HepG2 (cell line): ENCODE measurements at regions not wholly inside any gene's neighbourhood (a gene's known extent, or its start where the extent isn't known, plus 50 kb on each side); places are given as distances from the start of the nearest gene placed in this dataset.
"Not testable (repeated sequence)": the region's sequence is repeated elsewhere in the genome, so short reads cannot be mapped to it uniquely, and the experiment has no call there.

Experiments used
- ATAC-seq: fragments of 200-7000 bp; cut with Tn5 transposase; 3 replicates; pipeline ENCODE4 v1.9.1; 2020; ENCODE audit warnings: mild to moderate bottlenecking, moderate library complexity
- BruUV-seq: library from RNA; stranded (reverse); fragments of 400-500 nt; replicated peaks from 2 replicates; lab custom pipeline; 2021; lab: Mats Ljungman, UMichigan
- CTCF ChIA-PET: fragments of 300-600 bp; formaldehyde crosslinking; extraction: SDS; loops from one replicate; lab custom pipeline; 2021; ENCODE audit warnings: low total read pairs, inconsistent platforms, low intra/inter-chr PET ratio; lab: Yijun Ruan, JAX
- POLR2A ChIA-PET: fragments of 350-600 bp; sonication (Branson Sonifier 250); formaldehyde crosslinking; loops from one replicate; lab custom pipeline; 2020; ENCODE audit warnings: antibody characterized with exemption, inconsistent platforms; lab: Yijun Ruan, JAX
- DNase-seq: peaks from one replicate; pipeline ENCODE4 v3.0.0-alpha.2; 2015; ENCODE audit warnings: low spot score
- FAIRE-seq: peaks from 3 replicates; lab custom pipeline; 2011; peaks lifted over from hg19 to GRCh38; lab: Jason Lieb, UNC
- H2AFZ ChIP-seq: one replicate; pipeline ENCODE4 v1.6.1; 2011; ENCODE audit warnings: low read length, inconsistent platforms
- H3K27ac ChIP-seq: fragments of 300-600 bp; 3 replicates; pipeline ENCODE4 v1.8.0; 2011; ENCODE audit warnings: mixed run types, mild to moderate bottlenecking, mixed read lengths, low read length, inconsistent platforms; ENCODE audit not compliant: insufficient read depth; ENCODE audit errors: extremely low read length
- H3K27me3 ChIP-seq, 2 experiments: fragments of 200-600 bp in 1 of 2; 2 replicates in 1 of 2; 3 replicates in 1 of 2; pipeline versions ENCODE4 v1.6.0 to v1.8.0; 2011; ENCODE audit warnings: low read length in 2 of 2, mild to moderate bottlenecking in 2 of 2, moderate library complexity in 2 of 2, inconsistent platforms in 1 of 2; ENCODE audit not compliant: insufficient read depth in 2 of 2, control insufficient read depth in 1 of 2
- H3K36me3 ChIP-seq, 2 experiments: fragments of 200-600 bp in 1 of 2; replicated peaks in 1 of 2; 2 replicates in 1 of 2; 3 replicates in 1 of 2; pipeline versions ENCODE4 v1.5.1 to v1.8.0; 2011; ENCODE audit warnings: low read length in 2 of 2, inconsistent platforms in 1 of 2; ENCODE audit not compliant: insufficient read depth in 2 of 2, control insufficient read depth in 1 of 2
- H3K4me1 ChIP-seq: 2 replicates; pipeline ENCODE4 v1.5.1; 2012; ENCODE audit warnings: low read length, inconsistent platforms; ENCODE audit not compliant: insufficient read depth
- H3K4me2 ChIP-seq: 2 replicates; pipeline ENCODE4 v1.6.0; 2011; ENCODE audit warnings: low read depth, low read length, inconsistent platforms
- H3K4me3 ChIP-seq, 3 experiments: fragments of 200-600 bp in 1 of 3; sonication (generic), shearing (Covaris generic) in 1 of 3; replicated peaks in 1 of 3; 2 replicates each; pipeline ENCODE4 v1.5.1; 2011 to 2016; ENCODE audit warnings: low read length in 3 of 3, inconsistent platforms in 2 of 3, low read depth in 2 of 3, mild to moderate bottlenecking in 2 of 3, control low read depth in 1 of 3, mixed read lengths in 1 of 3; ENCODE audit not compliant: insufficient read depth in 1 of 3
- H3K79me2 ChIP-seq: one replicate; pipeline ENCODE4 v1.6.1; 2011; ENCODE audit warnings: low read length, inconsistent platforms; ENCODE audit not compliant: insufficient read depth
- H3K9ac ChIP-seq: 2 replicates; pipeline ENCODE4 v1.6.0; 2011; ENCODE audit warnings: mild to moderate bottlenecking, low read depth, low read length, inconsistent platforms; ENCODE audit not compliant: insufficient read depth
- H3K9me3 ChIP-seq: 2 replicates; pipeline ENCODE4 v1.5.1; 2012; ENCODE audit warnings: mild to moderate bottlenecking, low read length
- H4K20me1 ChIP-seq: 2 replicates; pipeline ENCODE4 v1.6.0; 2011; ENCODE audit warnings: inconsistent platforms, mild to moderate bottlenecking, low read length, moderate library complexity; ENCODE audit not compliant: insufficient read depth
- ERF ChIP-seq: IDR thresholded peaks from 2 replicates; pipeline ENCODE4 v1.6.1; 2018; ENCODE audit warnings: missing biosample characterization, missing genetic modification reagents
- KAT7 ChIP-seq: IDR thresholded peaks from 2 replicates; pipeline ENCODE4 v1.6.1; 2018; ENCODE audit warnings: borderline replicate concordance, missing compliant biosample characterization
- MAZ ChIP-seq, 2 experiments: sonication (generic) in 1 of 2; formaldehyde crosslinking in 1 of 2; IDR thresholded peaks; 2 replicates each; pipeline versions ENCODE4 v1.5.0 to v1.6.1; 2012 to 2020; ENCODE audit warnings: low read depth in 2 of 2, mild to moderate bottlenecking in 2 of 2, borderline replicate concordance in 1 of 2, improper control_type of control experiment in 1 of 2, low read length in 1 of 2, missing genetic modification reagents in 1 of 2, moderate library complexity in 1 of 2
- PHF8 ChIP-seq: sonication (generic); formaldehyde crosslinking; IDR thresholded peaks from 2 replicates; pipeline ENCODE4 v1.5.0; 2020; ENCODE audit warnings: missing genetic modification reagents
- RBFOX2 ChIP-seq: fragments of 200-400 bp; formaldehyde crosslinking; IDR thresholded peaks from 2 replicates; pipeline ENCODE4 v1.6.1; 2017; ENCODE audit warnings: low read depth, mild to moderate bottlenecking, low read length
- SP5 ChIP-seq: IDR thresholded peaks from 2 replicates; pipeline ENCODE4 v1.6.1; 2016; ENCODE audit warnings: low read depth, borderline replicate concordance
- ZNF788 ChIP-seq: sonication (generic); formaldehyde crosslinking; IDR thresholded peaks from 2 replicates; pipeline ENCODE4 v1.5.0; 2020; ENCODE audit warnings: mild to moderate bottlenecking, missing genetic modification reagents, borderline replicate concordance
- WGBS: methylation state at CpG from one replicate; pipeline ENCODE4 v1.1.6; 2017; ENCODE audit warnings: low lambda C conversion rate; 5-methylcytosine and 5-hydroxymethylcytosine counted together
- in situ Hi-C: cut with HindIII; loops from 2 replicates; pipeline ENCODE4 v1.10.0; 2017; ENCODE audit warnings: low pct_unique_long_range_greater_than_20kb; ENCODE audit not compliant: extremely low pct_ligation_motif_present
- intact Hi-C: fragments of 100-400 bp; cut with micrococcal nuclease; formaldehyde crosslinking; loops from one replicate; pipeline ENCODE4 v1.10.0; 2022; ENCODE audit not compliant: unreplicated experiment
- TF ChIP-seq, protein P1 (sequence below): sonication (generic); formaldehyde crosslinking; IDR thresholded peaks from 2 replicates; pipeline ENCODE4 v1.8.0; 2022; ENCODE audit warnings: missing genetic modification reagents, mild to moderate bottlenecking, borderline replicate concordance
- TF ChIP-seq, protein P2 (sequence below): IDR thresholded peaks from 2 replicates; pipeline ENCODE4 v1.4.0; 2020; ENCODE audit warnings: mild to moderate bottlenecking, missing genetic modification reagents

DNA sequence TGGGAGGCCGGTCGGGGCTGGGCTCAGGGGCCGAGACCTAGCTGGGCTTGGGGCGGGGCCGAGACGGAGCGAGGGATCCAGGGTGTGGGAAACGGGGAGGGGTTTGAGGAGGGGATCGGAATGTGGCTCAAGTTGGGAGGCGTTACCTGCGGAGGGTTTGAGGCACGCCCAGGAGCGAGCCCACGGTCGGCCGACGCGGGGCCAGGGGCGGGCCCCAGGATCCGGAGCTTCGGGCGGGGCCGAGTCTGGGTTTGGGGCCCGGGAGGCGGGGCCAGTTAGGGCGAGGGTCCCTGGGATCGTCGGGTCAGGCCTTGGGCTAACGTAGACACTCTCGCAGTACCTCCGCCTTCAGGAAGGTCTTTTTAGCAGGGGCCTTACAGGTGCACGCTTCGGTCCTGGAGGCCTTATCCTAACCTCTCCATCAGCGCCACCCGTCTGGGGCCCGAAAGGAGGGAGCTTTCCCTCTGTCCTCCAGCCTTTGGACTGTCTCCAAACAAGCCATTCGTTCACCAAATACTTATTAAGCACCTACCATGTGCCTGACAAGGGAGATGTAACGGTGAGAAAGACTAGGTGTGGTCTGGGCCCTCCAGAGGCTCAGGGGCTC is 228.2 kb upstream of the FRG2C start (continued):
- TF ChIP-seq, protein P1, sequence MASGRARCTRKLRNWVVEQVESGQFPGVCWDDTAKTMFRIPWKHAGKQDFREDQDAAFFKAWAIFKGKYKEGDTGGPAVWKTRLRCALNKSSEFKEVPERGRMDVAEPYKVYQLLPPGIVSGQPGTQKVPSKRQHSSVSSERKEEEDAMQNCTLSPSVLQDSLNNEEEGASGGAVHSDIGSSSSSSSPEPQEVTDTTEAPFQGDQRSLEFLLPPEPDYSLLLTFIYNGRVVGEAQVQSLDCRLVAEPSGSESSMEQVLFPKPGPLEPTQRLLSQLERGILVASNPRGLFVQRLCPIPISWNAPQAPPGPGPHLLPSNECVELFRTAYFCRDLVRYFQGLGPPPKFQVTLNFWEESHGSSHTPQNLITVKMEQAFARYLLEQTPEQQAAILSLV (CRISPR knock-in tag) = peak; percentile 45; the same call in 1 of the 2 replicates
- TF ChIP-seq PHF8 (CRISPR knock-in tag) (peak; percentile 47; the same call in 1 of the 2 replicates), SP5 (CRISPR knock-in tag) (peak; percentile 57; the same call in 1 of the 2 replicates), ZNF788 (peak; percentile 37; the same call in 1 of the 2 replicates), RBFOX2 (peak; percentile 44; the same call in 1 of the 2 replicates), ERF (0 out of 2 replicates have a peak, but pooled peaks have one; percentile 21), KAT7 (CRISPR knock-in tag) (0 out of 2 replicates have a peak, but pooled peaks have one; percentile 51), MAZ (CRISPR knock-in tag; IDR thresholded peaks at IDR 0.05; ENCODE audit: low read depth) (peak; percentile 23)
- TF ChIP-seq, protein P2, sequence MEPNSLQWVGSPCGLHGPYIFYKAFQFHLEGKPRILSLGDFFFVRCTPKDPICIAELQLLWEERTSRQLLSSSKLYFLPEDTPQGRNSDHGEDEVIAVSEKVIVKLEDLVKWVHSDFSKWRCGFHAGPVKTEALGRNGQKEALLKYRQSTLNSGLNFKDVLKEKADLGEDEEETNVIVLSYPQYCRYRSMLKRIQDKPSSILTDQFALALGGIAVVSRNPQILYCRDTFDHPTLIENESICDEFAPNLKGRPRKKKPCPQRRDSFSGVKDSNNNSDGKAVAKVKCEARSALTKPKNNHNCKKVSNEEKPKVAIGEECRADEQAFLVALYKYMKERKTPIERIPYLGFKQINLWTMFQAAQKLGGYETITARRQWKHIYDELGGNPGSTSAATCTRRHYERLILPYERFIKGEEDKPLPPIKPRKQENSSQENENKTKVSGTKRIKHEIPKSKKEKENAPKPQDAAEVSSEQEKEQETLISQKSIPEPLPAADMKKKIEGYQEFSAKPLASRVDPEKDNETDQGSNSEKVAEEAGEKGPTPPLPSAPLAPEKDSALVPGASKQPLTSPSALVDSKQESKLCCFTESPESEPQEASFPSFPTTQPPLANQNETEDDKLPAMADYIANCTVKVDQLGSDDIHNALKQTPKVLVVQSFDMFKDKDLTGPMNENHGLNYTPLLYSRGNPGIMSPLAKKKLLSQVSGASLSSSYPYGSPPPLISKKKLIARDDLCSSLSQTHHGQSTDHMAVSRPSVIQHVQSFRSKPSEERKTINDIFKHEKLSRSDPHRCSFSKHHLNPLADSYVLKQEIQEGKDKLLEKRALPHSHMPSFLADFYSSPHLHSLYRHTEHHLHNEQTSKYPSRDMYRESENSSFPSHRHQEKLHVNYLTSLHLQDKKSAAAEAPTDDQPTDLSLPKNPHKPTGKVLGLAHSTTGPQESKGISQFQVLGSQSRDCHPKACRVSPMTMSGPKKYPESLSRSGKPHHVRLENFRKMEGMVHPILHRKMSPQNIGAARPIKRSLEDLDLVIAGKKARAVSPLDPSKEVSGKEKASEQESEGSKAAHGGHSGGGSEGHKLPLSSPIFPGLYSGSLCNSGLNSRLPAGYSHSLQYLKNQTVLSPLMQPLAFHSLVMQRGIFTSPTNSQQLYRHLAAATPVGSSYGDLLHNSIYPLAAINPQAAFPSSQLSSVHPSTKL (CRISPR knock-in tag) = 0 out of 2 replicates have a peak, but pooled peaks have one; percentile 16
- TF ChIP-seq MAZ (IDR thresholded peaks at IDR 0.05; ENCODE audit: borderline replicate concordance, low read depth, low read length) = not testable (repeated sequence)

DNA sequence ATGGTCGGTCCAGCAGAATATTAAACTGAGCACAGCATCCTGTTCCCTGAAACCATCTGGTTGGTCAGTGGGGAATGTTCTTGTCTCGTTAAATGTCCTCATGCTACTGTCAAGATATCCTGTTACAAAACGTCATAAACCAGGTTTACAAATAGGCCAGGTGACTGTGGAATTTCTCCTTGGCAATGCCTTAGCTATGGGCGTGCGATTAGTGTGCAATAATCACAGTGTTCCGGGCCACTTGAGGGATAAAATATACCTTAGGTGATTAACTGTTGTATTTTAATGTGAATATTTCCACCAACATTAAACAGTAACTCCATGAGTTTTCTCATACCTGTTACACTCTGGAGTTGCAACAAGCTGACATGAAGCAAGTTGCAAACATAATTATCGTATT is 223.1 kb upstream of the FRG2C start:
- H3K9me3 ChIP-seq, H3K4me3 ChIP-seq, DNase-seq, H3K36me3 ChIP-seq, H3K9ac ChIP-seq, BruUV-seq, CTCF ChIA-PET, POLR2A ChIA-PET, H3K79me2 ChIP-seq, ATAC-seq, FAIRE-seq, intact Hi-C loops, H3K4me2 ChIP-seq, H4K20me1 ChIP-seq, H3K27me3 ChIP-seq, H2AFZ ChIP-seq, in situ Hi-C loops, H3K27ac ChIP-seq, H3K4me1 ChIP-seq: not testable (repeated sequence)
- WGBS = 87% methylated on average over 7 of the region's 7 CpGs

DNA sequence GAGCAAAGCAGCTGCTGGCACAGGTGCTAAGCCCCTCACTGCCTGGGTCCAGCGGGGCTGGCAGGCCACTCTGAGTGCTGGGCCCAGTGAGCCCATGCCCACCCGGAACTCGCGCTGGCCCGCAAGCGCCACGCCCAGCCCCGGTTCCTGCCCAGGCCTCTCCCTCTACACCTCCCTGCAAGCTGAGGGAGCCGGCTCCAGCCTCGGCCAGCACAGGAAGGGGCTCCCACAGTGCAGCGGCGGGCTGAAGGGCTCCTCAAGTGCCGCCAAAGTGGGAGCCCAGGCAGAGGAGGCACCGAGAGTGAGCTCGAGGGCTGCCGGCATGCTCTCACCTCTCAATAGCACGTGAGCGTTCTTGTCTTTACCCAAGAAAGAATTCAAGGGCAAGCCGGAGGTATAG is 219.5 kb upstream of the FRG2C start:
- H3K27ac ChIP-seq, H3K36me3 ChIP-seq, DNase-seq, H3K9ac ChIP-seq, BruUV-seq, H3K4me3 ChIP-seq, in situ Hi-C loops, CTCF ChIA-PET, H3K4me2 ChIP-seq, FAIRE-seq, H3K9me3 ChIP-seq, H3K27me3 ChIP-seq, H4K20me1 ChIP-seq, POLR2A ChIA-PET, H2AFZ ChIP-seq, ATAC-seq, H3K4me1 ChIP-seq, H3K79me2 ChIP-seq, intact Hi-C loops: not testable (repeated sequence)
- 88% methylated on average over 11 of the region's 19 CpGs for WGBS
